HepG2 (cell line): ENCODE measurements at regions not wholly inside any gene's neighbourhood (a gene's known extent, or its start where the extent isn't known, plus 50 kb on each side); places are given as distances from the start of the nearest gene placed in this dataset.

Experiments
- CTCF ChIP-seq: sonication (generic); formaldehyde crosslinking; IDR thresholded peaks from 2 replicates; pipeline ENCODE4 v1.5.0; 2020; ENCODE audit warnings: mild to moderate bottlenecking, missing genetic modification reagents, moderate library complexity
- RAD21 ChIP-seq: fragments of 450-650 bp; formaldehyde crosslinking; IDR thresholded peaks from 2 replicates; pipeline ENCODE4 v1.5.0; 2020; ENCODE audit warnings: mild to moderate bottlenecking
- RFX5 ChIP-seq: IDR thresholded peaks from 2 replicates; pipeline ENCODE4 v1.6.1; 2011; ENCODE audit warnings: low read depth, low read length, improper control_type of control experiment
- ZNF432 ChIP-seq: sonication (generic); formaldehyde crosslinking; IDR thresholded peaks from 2 replicates; pipeline ENCODE4 v1.5.0; 2020; ENCODE audit warnings: missing genetic modification reagents, mild to moderate bottlenecking, borderline replicate concordance
- ZNF770 ChIP-seq: sonication (generic); formaldehyde crosslinking; IDR thresholded peaks from 2 replicates; pipeline ENCODE4 v1.5.0; 2020; ENCODE audit warnings: mild to moderate bottlenecking, missing genetic modification reagents

GRCh38 chr21:28671549-28672195 lies 321.0 kb downstream of the LTN1 start:
- TF ChIP-seq CTCF: no peak
- no peak for TF ChIP-seq RAD21 (CRISPR knock-in tag)
- no peak for TF ChIP-seq RFX5
- no peak for TF ChIP-seq ZNF432
- TF ChIP-seq ZNF770 (CRISPR knock-in tag): no peak
